ENCODE measurements at regions not wholly inside any gene's neighbourhood (a gene's known extent, or its start where the extent isn't known, plus 50 kb on each side); places are given as distances from the start of the nearest gene placed in this dataset.
"Not testable (repeated sequence)": the region's sequence is repeated elsewhere in the genome, so short reads cannot be mapped to it uniquely, and the experiment has no call there.

DNA sequence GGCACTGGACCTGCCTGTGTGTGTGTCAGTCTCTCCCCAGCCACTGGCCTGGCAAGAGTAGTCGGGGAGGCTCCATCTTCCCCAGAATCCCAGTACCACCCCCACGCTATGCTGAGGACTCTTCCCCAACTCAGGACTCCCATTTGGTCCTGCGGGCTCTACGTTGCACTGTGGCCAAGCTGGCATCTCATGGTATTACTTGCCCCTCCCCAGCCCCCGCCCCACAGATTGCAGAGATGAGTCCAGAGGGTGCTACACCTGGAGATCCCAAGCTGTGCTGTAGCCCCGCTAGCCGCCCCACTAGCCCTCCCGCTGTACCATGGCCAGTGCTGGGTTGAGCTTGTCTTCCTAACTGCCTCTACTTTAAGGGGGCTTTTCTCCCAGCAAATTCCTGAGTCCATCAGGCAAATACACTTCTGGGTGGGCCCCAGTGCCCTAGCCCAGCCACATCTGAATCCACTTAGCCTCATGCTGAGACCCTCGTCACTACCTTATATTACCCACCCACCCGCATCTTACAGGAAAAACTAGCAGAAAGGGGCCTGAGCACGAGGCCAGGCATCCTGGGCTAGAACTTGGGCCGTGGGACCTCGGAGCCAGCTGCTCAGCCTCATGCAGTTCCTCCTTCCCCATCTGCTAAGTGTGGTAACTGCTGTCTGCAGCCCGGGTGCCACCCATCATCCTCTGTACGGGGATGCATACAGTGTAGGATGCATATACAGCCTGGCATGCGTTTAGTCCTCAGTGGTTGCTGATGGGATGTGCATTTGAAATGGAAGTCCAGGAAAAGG lies 65.8 kb upstream of the CACUL1 start:
- no peak for TF ChIP-seq CTCF (IDR thresholded peaks at IDR 0.05; ENCODE audit: control extremely low read depth, extremely low read depth, low read depth, missing control alignments)
- no peak for DNase-seq (ENCODE audit: extremely low spot score)
- ChIA-PET CTCF (no interaction called here), POLR2A (no interaction called here)

DNA sequence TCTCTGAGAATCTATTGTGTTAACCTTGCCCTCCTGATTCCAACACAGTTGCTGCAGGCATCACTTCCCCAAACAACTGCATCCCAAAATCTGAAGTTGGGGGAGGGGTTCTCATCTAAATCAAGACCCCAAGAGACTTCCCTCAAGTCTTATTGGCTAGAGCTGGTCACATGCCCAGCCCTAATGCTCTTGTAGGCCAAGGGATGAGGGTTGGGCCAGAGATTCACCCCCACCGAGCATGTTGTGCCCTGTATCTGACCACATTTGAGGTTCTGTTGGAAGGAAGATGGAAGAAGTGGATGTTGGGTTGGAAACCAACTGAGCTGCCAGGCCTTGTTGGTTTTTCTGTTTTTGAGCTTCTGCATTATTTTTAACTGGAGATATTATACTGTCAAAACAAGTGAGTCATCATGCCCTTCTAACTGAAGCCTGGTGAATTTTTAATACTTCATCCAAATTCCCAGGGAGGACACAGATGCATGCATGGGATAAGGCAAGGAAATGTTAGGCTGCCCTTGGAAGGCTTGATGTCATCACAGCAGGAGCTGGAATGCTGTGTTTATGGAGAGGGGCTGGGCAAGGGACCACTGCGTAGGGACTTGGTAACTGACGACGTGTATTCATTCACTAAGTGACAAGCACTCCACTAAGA lies 68.6 kb upstream of the CACUL1 start:
- POLR2A ChIA-PET: no interaction called here
- CTCF ChIA-PET: interaction anchor here (1.4 kb wide), 2 partner anchors 9 to 255 kb away, joined by 3 to 4 read pairs; no protein-coding TSS in a partner anchor
- TF ChIP-seq CTCF (IDR thresholded peaks at IDR 0.05; ENCODE audit: control extremely low read depth, extremely low read depth, low read depth, missing control alignments): no peak
- DNase-seq (ENCODE audit: extremely low spot score): no peak

DNA sequence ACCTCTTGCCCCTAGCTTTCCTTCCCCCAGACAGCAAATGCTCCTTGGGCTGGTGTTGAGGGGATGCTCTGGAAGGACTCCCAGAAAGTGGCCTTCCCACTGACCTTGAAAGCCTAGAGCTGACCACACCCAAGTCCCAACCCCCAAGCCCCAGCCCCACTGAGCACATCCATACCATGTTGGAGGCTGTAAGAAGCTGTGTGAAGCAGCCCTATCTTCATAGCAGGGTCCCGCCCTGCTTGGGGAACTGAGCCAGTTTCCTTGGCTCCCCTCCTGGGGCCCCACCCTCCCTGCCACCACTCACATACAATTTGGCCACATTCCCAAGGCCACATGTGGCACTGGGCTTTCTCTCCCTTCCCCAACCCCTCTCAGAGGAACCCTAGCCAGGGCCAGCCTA lies 72.3 kb upstream of the CACUL1 start:
- no peak for TF ChIP-seq CTCF (IDR thresholded peaks at IDR 0.05; ENCODE audit: control extremely low read depth, extremely low read depth, low read depth, missing control alignments)
- DNase-seq (ENCODE audit: extremely low spot score): no peak
- ChIA-PET POLR2A (no interaction called here), CTCF (interaction anchor here (0.8 to 1.1 kb wide), 2 partner anchors 23 to 72 kb away, joined by 3 read pairs; partner anchors contain the start of gene CACUL1)

- ChIA-PET CTCF (interaction anchor here (0.8 to 1.3 kb wide), 4 partner anchors 15 to 73 kb away, joined by 3 to 5 read pairs (median 3); partner anchors contain the start of gene CACUL1), POLR2A (no interaction called here)
- DNase-seq (ENCODE audit: extremely low spot score): no peak
- peak; percentile 7 for TF ChIP-seq CTCF (IDR thresholded peaks at IDR 0.05; ENCODE audit: control extremely low read depth, extremely low read depth, low read depth, missing control alignments)
Measured at GRCh38 chr10:118827466-118828155, 72.8 kb upstream of the CACUL1 start.

DNA sequence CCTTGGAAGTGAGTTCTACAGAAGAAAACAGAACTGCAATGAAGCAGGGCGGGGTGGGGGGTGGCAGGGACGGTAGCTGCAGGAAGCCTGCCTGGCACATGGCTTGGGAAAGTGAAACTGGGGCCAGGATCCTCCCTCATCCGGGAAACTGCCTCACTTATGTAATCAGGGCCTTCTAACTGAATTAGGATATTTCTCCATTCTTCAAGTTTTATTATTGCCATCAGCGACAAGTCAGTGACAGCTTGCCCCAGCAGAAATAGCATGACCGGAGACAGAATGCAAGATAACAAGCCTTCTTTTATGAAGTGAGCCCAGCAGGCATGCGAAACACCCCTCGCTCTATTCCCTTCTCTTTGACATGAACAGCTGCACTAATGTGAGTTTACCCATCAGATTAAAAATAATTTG lies 77.5 kb upstream of the CACUL1 start:
- ChIA-PET CTCF (interaction anchor here (1.1 kb wide), 1 partner anchor 264 kb away, joined by 3 read pairs; no protein-coding TSS in a partner anchor), POLR2A (no interaction called here)
- no peak for DNase-seq (ENCODE audit: extremely low spot score)
- no peak for TF ChIP-seq CTCF (IDR thresholded peaks at IDR 0.05; ENCODE audit: control extremely low read depth, extremely low read depth, low read depth, missing control alignments)

DNA sequence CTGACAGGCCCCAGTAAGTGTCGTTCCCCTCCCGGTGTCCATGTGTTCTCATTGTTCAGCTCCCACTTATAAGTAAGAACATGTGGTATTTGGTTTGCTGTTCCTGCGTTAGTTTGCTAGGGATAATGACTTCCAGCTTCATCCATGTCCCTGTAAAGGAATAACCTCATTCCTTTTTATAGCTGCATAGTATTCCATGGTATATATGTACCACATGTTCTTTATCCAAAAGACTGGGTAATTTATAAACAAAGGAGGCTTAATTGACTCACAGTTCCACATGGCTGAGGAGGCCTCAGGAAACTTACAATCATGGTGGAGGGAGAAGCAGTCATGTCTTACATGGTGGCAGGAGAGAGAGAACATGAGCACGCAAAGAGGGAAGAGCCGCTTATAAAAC lies 79.6 kb upstream of the CACUL1 start:
- CTCF ChIA-PET; POLR2A ChIA-PET; DNase-seq (ENCODE audit: extremely low spot score): not testable (repeated sequence)

Data from GM10248 (cell line).